HEK293 (cell line): ENCODE measurements at regions not wholly inside any gene's neighbourhood (a gene's known extent, or its start where the extent isn't known, plus 50 kb on each side); places are given as distances from the start of the nearest gene placed in this dataset.

Source experiments
- CTCF ChIA-PET: fragments of 350-600 bp; formaldehyde crosslinking; extraction: SDS; loops from one replicate; lab custom pipeline; 2021; ENCODE audit warnings: antibody characterized with exemption; lab: Yijun Ruan, JAX
- POLR2A ChIA-PET: fragments of 300-600 bp; formaldehyde crosslinking; extraction: SDS; loops from one replicate; lab custom pipeline; 2020; ENCODE audit warnings: antibody characterized with exemption, inconsistent platforms; lab: Yijun Ruan, JAX
- H3K27ac ChIP-seq: fragments of 200-500 bp; sonication (Bioruptor generic); 2 replicates; pipeline ENCODE4 v1.5.1; 2014; ENCODE audit warnings: low read depth, low read length, control low read depth, inconsistent platforms; ENCODE audit errors: extremely low read depth
- H3K36me3 ChIP-seq, 2 experiments: fragments of 200-500 bp in 1 of 2; sonication (Bioruptor generic) in 1 of 2; 1 replicate in 1 of 2; 2 replicates in 1 of 2; pipeline ENCODE4 v1.5.1; 2014 to 2017; ENCODE audit warnings: inconsistent platforms in 2 of 2, low read length in 2 of 2; ENCODE audit not compliant: control insufficient read depth in 2 of 2, insufficient read depth in 1 of 2
- H3K4me1 ChIP-seq: fragments of 200-500 bp; sonication (Bioruptor generic); 2 replicates; pipeline ENCODE4 v1.5.1; 2014; ENCODE audit warnings: mild to moderate bottlenecking, low read length, inconsistent platforms; ENCODE audit not compliant: control insufficient read depth, insufficient read depth
- H3K4me3 ChIP-seq: 2 replicates; pipeline ENCODE4 v1.5.1; 2011; ENCODE audit warnings: low read depth, mild to moderate bottlenecking, control low read depth, low read length, moderate library complexity
- H3K9me3 ChIP-seq: fragments of 200-500 bp; sonication (Bioruptor generic); 2 replicates; pipeline ENCODE4 v1.5.1; 2014; ENCODE audit warnings: low read depth, low read length, inconsistent platforms; ENCODE audit not compliant: control insufficient read depth, insufficient read depth
- KLF1 ChIP-seq: fragments of 450-650 bp; formaldehyde crosslinking; IDR thresholded peaks from 2 replicates; pipeline ENCODE4 v1.5.1; 2016; ENCODE audit warnings: missing biosample characterization, missing genetic modification characterization
- YY2 ChIP-seq: fragments of 450-650 bp; formaldehyde crosslinking; IDR thresholded peaks from 2 replicates; pipeline ENCODE4 v1.5.1; 2016; ENCODE audit warnings: missing biosample characterization, missing genetic modification characterization
- ZFP3 ChIP-seq: fragments of 450-650 bp; formaldehyde crosslinking; IDR thresholded peaks from 2 replicates; pipeline ENCODE4 v1.5.1; 2016; ENCODE audit warnings: low read depth, missing biosample characterization, missing genetic modification characterization
- ZNF202 ChIP-seq: fragments of 450-650 bp; formaldehyde crosslinking; IDR thresholded peaks from 2 replicates; pipeline ENCODE4 v1.5.1; 2016; ENCODE audit warnings: missing biosample characterization, missing genetic modification characterization, borderline replicate concordance
- ZNF354C ChIP-seq: fragments of 450-650 bp; formaldehyde crosslinking; IDR thresholded peaks from 2 replicates; pipeline ENCODE4 v1.5.1; 2016; ENCODE audit warnings: missing biosample characterization, missing genetic modification characterization, low read depth, borderline replicate concordance
- ZNF416 ChIP-seq: fragments of 450-650 bp; formaldehyde crosslinking; IDR thresholded peaks from 2 replicates; pipeline ENCODE4 v1.5.1; 2016; ENCODE audit warnings: missing biosample characterization, missing genetic modification characterization
- ZNF555 ChIP-seq: fragments of 450-650 bp; formaldehyde crosslinking; conservative IDR thresholded peaks from 2 replicates; pipeline ENCODE4 v1.5.1; 2017; ENCODE audit warnings: missing biosample characterization, mild to moderate bottlenecking, missing genetic modification characterization, inconsistent platforms
- ZNF654 ChIP-seq: fragments of 450-650 bp; formaldehyde crosslinking; IDR thresholded peaks from 2 replicates; pipeline ENCODE4 v1.5.1; 2016; ENCODE audit warnings: low read depth, missing biosample characterization, missing genetic modification characterization
- ZNF747 ChIP-seq: fragments of 450-650 bp; formaldehyde crosslinking; IDR thresholded peaks from 2 replicates; pipeline ENCODE4 v1.5.1; 2016; ENCODE audit warnings: missing biosample characterization, missing genetic modification characterization
- ZNF785 ChIP-seq: fragments of 450-650 bp; formaldehyde crosslinking; IDR thresholded peaks from 2 replicates; pipeline ENCODE4 v1.5.1; 2016; ENCODE audit warnings: missing biosample characterization, missing genetic modification characterization
- TF ChIP-seq, protein P1 (sequence below): fragments of 450-650 bp; formaldehyde crosslinking; IDR thresholded peaks from 2 replicates; pipeline ENCODE4 v1.5.1; 2017; ENCODE audit warnings: missing biosample characterization, missing genetic modification characterization
- TF ChIP-seq, protein P2 (sequence below): fragments of 450-650 bp; formaldehyde crosslinking; IDR thresholded peaks from 2 replicates; pipeline ENCODE4 v1.5.1; 2016; ENCODE audit warnings: missing biosample characterization, missing genetic modification characterization
- TF ChIP-seq, protein P3 (sequence below): fragments of 450-650 bp; formaldehyde crosslinking; IDR thresholded peaks from 2 replicates; pipeline ENCODE4 v1.5.1; 2017; ENCODE audit warnings: missing biosample characterization, missing genetic modification characterization
- TF ChIP-seq, protein P4 (sequence below): fragments of 450-650 bp; formaldehyde crosslinking; IDR thresholded peaks from 2 replicates; pipeline ENCODE4 v1.5.1; 2016; ENCODE audit warnings: missing biosample characterization, missing genetic modification characterization
- TF ChIP-seq, protein P5 (sequence below): fragments of 450-650 bp; formaldehyde crosslinking; IDR thresholded peaks from 2 replicates; pipeline ENCODE4 v1.5.1; 2016; ENCODE audit warnings: missing biosample characterization, missing genetic modification characterization
- TF ChIP-seq, protein P6 (sequence below): fragments of 450-650 bp; formaldehyde crosslinking; IDR thresholded peaks from 2 replicates; pipeline ENCODE4 v1.5.1; 2016; ENCODE audit warnings: missing biosample characterization, missing genetic modification characterization
- TF ChIP-seq, protein P7 (sequence below): fragments of 450-650 bp; formaldehyde crosslinking; IDR thresholded peaks from 2 replicates; pipeline ENCODE4 v1.5.1; 2017; ENCODE audit warnings: missing biosample characterization, missing genetic modification characterization

DNA sequence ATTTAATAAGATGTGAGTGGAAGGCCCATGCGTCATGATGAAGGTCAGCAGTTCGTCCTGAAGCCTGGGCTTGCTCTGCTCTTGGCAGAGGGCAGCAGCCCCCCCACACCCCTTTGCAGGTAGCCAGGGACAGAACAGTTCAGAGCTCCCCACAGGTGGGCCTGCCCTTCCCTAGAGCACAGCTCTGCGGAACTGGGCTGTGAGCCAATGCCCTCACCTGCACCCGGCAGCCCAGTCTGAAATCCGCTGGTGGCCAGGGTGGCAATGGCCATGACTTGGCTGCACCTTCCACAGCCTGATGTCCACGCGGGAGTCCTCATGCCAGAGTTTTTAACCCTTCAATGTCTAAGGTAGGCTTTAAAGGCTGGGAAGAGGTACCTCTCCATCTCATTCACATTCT, 136.7 kb downstream of the ACKR3 start (continued):
- TF ChIP-seq, protein P1, sequence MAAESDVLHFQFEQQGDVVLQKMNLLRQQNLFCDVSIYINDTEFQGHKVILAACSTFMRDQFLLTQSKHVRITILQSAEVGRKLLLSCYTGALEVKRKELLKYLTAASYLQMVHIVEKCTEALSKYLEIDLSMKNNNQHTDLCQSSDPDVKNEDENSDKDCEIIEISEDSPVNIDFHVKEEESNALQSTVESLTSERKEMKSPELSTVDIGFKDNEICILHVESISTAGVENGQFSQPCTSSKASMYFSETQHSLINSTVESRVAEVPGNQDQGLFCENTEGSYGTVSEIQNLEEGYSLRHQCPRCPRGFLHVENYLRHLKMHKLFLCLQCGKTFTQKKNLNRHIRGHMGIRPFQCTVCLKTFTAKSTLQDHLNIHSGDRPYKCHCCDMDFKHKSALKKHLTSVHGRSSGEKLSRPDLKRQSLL = no peak
- TF ChIP-seq ZNF354C (tag by site-specific recombination) = no peak
- TF ChIP-seq ZNF654 (tag by site-specific recombination) = no peak
- no peak for TF ChIP-seq ZNF747
- TF ChIP-seq, protein P2, sequence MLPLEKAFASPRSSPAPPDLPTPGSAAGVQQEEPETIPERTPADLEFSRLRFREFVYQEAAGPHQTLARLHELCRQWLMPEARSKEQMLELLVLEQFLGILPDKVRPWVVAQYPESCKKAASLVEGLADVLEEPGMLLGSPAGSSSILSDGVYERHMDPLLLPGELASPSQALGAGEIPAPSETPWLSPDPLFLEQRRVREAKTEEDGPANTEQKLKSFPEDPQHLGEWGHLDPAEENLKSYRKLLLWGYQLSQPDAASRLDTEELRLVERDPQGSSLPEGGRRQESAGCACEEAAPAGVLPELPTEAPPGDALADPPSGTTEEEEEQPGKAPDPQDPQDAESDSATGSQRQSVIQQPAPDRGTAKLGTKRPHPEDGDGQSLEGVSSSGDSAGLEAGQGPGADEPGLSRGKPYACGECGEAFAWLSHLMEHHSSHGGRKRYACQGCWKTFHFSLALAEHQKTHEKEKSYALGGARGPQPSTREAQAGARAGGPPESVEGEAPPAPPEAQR (tag by site-specific recombination) = no peak
- no peak for TF ChIP-seq YY2 (tag by site-specific recombination)
- no peak for TF ChIP-seq ZNF785 (tag by site-specific recombination)
- no peak for TF ChIP-seq ZNF202 (tag by site-specific recombination)

DNA sequence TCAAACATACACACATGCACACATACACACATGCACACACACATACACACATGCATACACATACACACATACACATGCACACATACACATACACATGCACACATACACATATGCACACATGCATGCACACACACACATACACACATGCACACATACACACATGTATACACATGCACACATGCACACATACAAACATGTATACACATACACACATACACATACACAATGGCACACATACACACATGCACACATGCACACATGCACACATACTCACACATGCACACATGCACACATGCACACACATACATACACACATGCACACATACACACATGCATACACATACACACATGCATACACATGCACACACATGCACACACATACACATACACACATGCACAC, 137.2 kb downstream of the ACKR3 start:
- no peaks in the 10 kb centered on the region for H3K9me3 ChIP-seq
- H3K27ac ChIP-seq = no peak overlapping the region
- ChIA-PET POLR2A (no interaction called here), CTCF (no interaction called here)
- no peaks in the 10 kb centered on the region for H3K4me1 ChIP-seq
- H3K36me3 ChIP-seq = no peaks in the 10 kb centered on the region
- TF ChIP-seq, protein P3, sequence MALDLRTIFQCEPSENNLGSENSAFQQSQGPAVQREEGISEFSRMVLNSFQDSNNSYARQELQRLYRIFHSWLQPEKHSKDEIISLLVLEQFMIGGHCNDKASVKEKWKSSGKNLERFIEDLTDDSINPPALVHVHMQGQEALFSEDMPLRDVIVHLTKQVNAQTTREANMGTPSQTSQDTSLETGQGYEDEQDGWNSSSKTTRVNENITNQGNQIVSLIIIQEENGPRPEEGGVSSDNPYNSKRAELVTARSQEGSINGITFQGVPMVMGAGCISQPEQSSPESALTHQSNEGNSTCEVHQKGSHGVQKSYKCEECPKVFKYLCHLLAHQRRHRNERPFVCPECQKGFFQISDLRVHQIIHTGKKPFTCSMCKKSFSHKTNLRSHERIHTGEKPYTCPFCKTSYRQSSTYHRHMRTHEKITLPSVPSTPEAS (tag by site-specific recombination) = peak; percentile 72
- TF ChIP-seq ZNF416 (tag by site-specific recombination) = no peak
- no peak overlapping the region for H3K4me3 ChIP-seq

DNA sequence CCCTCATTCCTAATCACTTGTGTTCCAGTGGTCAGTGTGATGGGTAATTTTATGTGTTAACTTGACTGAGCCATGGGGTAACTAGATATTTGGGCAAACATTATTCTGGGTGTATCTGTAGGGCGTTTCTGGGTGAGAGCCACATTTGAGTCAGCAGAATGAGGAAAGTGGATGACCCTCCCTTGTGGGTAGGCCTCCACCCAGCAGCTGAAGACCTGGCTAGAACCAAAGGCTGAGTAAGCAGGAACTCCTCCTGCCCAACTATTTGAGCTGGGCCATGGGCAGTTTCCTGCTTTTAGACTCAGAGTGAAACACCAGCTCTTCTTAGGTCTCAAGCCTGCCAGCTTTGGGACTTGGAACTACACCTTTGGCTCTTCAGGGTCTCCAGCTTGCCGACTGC, 141.8 kb downstream of the ACKR3 start:
- Histone ChIP-seq H3K9me3 (no peaks in the 10 kb centered on the region), H3K4me1 (no peaks in the 10 kb centered on the region), H3K27ac (no peak overlapping the region), H3K4me3 (no peak overlapping the region), H3K36me3 (no peaks in the 10 kb centered on the region)
- ChIA-PET CTCF (no interaction called here), POLR2A (no interaction called here)
- TF ChIP-seq, protein P3 (tag by site-specific recombination) = no peak
- TF ChIP-seq KLF1 (tag by site-specific recombination) = peak; percentile 57
- TF ChIP-seq, protein P4, sequence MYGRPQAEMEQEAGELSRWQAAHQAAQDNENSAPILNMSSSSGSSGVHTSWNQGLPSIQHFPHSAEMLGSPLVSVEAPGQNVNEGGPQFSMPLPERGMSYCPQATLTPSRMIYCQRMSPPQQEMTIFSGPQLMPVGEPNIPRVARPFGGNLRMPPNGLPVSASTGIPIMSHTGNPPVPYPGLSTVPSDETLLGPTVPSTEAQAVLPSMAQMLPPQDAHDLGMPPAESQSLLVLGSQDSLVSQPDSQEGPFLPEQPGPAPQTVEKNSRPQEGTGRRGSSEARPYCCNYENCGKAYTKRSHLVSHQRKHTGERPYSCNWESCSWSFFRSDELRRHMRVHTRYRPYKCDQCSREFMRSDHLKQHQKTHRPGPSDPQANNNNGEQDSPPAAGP = 0 out of 2 replicates have a peak, but pooled peaks have one; percentile 30

DNA sequence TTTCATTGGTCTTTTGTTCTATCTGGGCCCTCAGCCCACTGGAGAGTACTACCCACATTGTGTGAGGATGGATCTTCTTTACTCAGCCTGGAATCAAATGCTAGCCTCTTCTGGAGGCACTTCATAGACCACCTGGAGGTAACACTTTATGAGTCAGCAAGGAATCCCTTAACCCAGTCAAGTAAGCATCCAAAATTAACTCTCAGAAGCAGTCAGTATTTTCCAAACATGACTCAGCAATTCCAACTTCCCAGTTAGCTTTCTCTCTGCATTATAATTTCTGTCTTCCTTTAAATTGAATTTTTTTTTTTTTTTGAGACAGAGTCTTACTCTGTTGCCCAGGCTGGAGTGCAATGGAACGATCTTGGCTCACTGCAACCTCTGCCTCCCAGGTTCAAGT, 142.7 kb downstream of the ACKR3 start:
- ChIA-PET POLR2A (no interaction called here), CTCF (no interaction called here)
- H3K4me1 ChIP-seq = no peaks in the 10 kb centered on the region
- H3K27ac ChIP-seq = no peak overlapping the region
- no peaks in the 10 kb centered on the region for H3K36me3 ChIP-seq
- no peak overlapping the region for H3K4me3 ChIP-seq
- no peaks in the 10 kb centered on the region for H3K9me3 ChIP-seq
- TF ChIP-seq, protein P5, sequence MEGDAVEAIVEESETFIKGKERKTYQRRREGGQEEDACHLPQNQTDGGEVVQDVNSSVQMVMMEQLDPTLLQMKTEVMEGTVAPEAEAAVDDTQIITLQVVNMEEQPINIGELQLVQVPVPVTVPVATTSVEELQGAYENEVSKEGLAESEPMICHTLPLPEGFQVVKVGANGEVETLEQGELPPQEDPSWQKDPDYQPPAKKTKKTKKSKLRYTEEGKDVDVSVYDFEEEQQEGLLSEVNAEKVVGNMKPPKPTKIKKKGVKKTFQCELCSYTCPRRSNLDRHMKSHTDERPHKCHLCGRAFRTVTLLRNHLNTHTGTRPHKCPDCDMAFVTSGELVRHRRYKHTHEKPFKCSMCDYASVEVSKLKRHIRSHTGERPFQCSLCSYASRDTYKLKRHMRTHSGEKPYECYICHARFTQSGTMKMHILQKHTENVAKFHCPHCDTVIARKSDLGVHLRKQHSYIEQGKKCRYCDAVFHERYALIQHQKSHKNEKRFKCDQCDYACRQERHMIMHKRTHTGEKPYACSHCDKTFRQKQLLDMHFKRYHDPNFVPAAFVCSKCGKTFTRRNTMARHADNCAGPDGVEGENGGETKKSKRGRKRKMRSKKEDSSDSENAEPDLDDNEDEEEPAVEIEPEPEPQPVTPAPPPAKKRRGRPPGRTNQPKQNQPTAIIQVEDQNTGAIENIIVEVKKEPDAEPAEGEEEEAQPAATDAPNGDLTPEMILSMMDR (tag by site-specific recombination) = no peak
- TF ChIP-seq, protein P6, sequence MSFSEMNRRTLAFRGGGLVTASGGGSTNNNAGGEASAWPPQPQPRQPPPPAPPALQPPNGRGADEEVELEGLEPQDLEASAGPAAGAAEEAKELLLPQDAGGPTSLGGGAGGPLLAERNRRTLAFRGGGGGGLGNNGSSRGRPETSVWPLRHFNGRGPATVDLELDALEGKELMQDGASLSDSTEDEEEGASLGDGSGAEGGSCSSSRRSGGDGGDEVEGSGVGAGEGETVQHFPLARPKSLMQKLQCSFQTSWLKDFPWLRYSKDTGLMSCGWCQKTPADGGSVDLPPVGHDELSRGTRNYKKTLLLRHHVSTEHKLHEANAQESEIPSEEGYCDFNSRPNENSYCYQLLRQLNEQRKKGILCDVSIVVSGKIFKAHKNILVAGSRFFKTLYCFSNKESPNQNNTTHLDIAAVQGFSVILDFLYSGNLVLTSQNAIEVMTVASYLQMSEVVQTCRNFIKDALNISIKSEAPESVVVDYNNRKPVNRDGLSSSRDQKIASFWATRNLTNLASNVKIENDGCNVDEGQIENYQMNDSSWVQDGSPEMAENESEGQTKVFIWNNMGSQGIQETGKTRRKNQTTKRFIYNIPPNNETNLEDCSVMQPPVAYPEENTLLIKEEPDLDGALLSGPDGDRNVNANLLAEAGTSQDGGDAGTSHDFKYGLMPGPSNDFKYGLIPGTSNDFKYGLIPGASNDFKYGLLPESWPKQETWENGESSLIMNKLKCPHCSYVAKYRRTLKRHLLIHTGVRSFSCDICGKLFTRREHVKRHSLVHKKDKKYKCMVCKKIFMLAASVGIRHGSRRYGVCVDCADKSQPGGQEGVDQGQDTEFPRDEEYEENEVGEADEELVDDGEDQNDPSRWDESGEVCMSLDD (tag by site-specific recombination) = no peak
- TF ChIP-seq ZNF354C (tag by site-specific recombination) = no peak
- TF ChIP-seq, protein P7, sequence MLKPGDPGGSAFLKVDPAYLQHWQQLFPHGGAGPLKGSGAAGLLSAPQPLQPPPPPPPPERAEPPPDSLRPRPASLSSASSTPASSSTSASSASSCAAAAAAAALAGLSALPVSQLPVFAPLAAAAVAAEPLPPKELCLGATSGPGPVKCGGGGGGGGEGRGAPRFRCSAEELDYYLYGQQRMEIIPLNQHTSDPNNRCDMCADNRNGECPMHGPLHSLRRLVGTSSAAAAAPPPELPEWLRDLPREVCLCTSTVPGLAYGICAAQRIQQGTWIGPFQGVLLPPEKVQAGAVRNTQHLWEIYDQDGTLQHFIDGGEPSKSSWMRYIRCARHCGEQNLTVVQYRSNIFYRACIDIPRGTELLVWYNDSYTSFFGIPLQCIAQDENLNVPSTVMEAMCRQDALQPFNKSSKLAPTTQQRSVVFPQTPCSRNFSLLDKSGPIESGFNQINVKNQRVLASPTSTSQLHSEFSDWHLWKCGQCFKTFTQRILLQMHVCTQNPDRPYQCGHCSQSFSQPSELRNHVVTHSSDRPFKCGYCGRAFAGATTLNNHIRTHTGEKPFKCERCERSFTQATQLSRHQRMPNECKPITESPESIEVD (tag by site-specific recombination) = no peak
- no peak for TF ChIP-seq ZNF555 (tag by site-specific recombination)
- TF ChIP-seq ZFP3 (tag by site-specific recombination) = no peak
